ENCODE measurements at regions not wholly inside any gene's neighbourhood (a gene's known extent, or its start where the extent isn't known, plus 50 kb on each side); places are given as distances from the start of the nearest gene placed in this dataset.

GRCh38 chr12:82008251-82008650 lies 249.1 kb upstream of the PPFIA2 start:
- in situ Hi-C loops (cut with MboI) (no loop called here), intact Hi-C loops (cut with micrococcal nuclease) (no loop called here)
- ChIA-PET POLR2A (no interaction called here), CTCF (ENCODE audit: low intra/inter-chr PET ratio) (no interaction called here)
- H3K4me3 ChIP-seq: no peak overlapping the region
- no peaks in the 10 kb centered on the region for H4K20me1 ChIP-seq (replicated peaks; ENCODE audit: control insufficient read depth, insufficient read depth, low read length)
- no peak overlapping the region for H3K4me2 ChIP-seq (ENCODE audit: insufficient read depth, low read length)
- BruUV-seq (replicated peaks): no TSS peak
- FAIRE-seq (no peak), ATAC-seq (no peak), DNase-seq (ENCODE audit: extremely low read depth in 1 of 4, low spot score in 3 of 4) (no peak)
- no peak overlapping the region for H2AFZ ChIP-seq (ENCODE audit: low read depth, low read length)
- no peak overlapping the region for H3K9ac ChIP-seq (ENCODE audit: insufficient read depth in 1 of 2, low read depth in 2 of 2, low read length in 2 of 2)
- no peak for TF ChIP-seq BMI1 (IDR thresholded peaks at IDR 0.05; ENCODE audit: low read length)
- TF ChIP-seq ZNF175 (CRISPR knock-in tag; IDR thresholded peaks at IDR 0.05; ENCODE audit: low read depth): no peak
- TF ChIP-seq KLF16 (IDR thresholded peaks at IDR 0.05): no peak
- no peak for TF ChIP-seq TEAD2 (tag; IDR thresholded peaks at IDR 0.05)
- H3K79me2 ChIP-seq (ENCODE audit: control insufficient read depth, insufficient read depth, low read length): no peaks in the 10 kb centered on the region
- no peaks in the 10 kb centered on the region for H3K36me3 ChIP-seq (ENCODE audit: control insufficient read depth, insufficient read depth, low read length)
- no peaks in the 10 kb centered on the region for H3K4me1 ChIP-seq (replicated peaks in 1 of 2; ENCODE audit: control insufficient read depth in 2 of 2, insufficient read depth in 2 of 2, low read length in 2 of 2)
- no peaks in the 10 kb centered on the region for H3K9me1 ChIP-seq (ENCODE audit: control insufficient read depth, insufficient read depth, low read length)
- 0% methylated on average over 1 of the region's 1 CpG for WGBS (ENCODE audit: insufficient coverage, low coverage, missing lambda C conversion rate)
- no peaks in the 10 kb centered on the region for H3K27me3 ChIP-seq (ENCODE audit: control insufficient read depth in 2 of 2, insufficient read depth in 2 of 2, low read length in 2 of 2)
- no peaks in the 10 kb centered on the region for H3K9me3 ChIP-seq (replicated peaks; ENCODE audit: control insufficient read depth, insufficient read depth, low read depth, low read length)
- H3K27ac ChIP-seq (ENCODE audit: extremely low read depth, low read depth, low read length): no peak overlapping the region

GRCh38 chr12:81998761-81999378 lies 239.7 kb upstream of the PPFIA2 start:
- 4% methylated on average over 2 of the region's 2 CpGs for WGBS (ENCODE audit: insufficient coverage, low coverage, missing lambda C conversion rate)
- no peaks in the 10 kb centered on the region for H3K36me3 ChIP-seq (ENCODE audit: control insufficient read depth, insufficient read depth, low read length)
- intact Hi-C loops (cut with micrococcal nuclease) (no loop called here), in situ Hi-C loops (cut with MboI) (no loop called here)
- H3K9me3 ChIP-seq (replicated peaks; ENCODE audit: control insufficient read depth, insufficient read depth, low read depth, low read length): no peaks in the 10 kb centered on the region; the same call in 1 of the 2 replicates
- no peak overlapping the region for H3K4me2 ChIP-seq (ENCODE audit: insufficient read depth, low read length)
- H3K9me1 ChIP-seq (ENCODE audit: control insufficient read depth, insufficient read depth, low read length): no peaks in the 10 kb centered on the region
- TF ChIP-seq ZBTB1 (CRISPR knock-in tag; IDR thresholded peaks at IDR 0.05; ENCODE audit: borderline replicate concordance, low read depth) (no peak), PRPF4 (IDR thresholded peaks at IDR 0.05; ENCODE audit: insufficient read depth, low read depth, low read length, poor library complexity, severe bottlenecking) (no peak)
- BruUV-seq (replicated peaks): no TSS peak
- ChIA-PET CTCF (ENCODE audit: low intra/inter-chr PET ratio) (no interaction called here), POLR2A (no interaction called here)
- no peaks in the 10 kb centered on the region for H4K20me1 ChIP-seq (replicated peaks; ENCODE audit: control insufficient read depth, insufficient read depth, low read length)
- DNase-seq (ENCODE audit: extremely low read depth in 1 of 4, low spot score in 3 of 4) (no peak), ATAC-seq (no peak), FAIRE-seq (no peak)
- no peak overlapping the region for H3K27ac ChIP-seq (ENCODE audit: extremely low read depth, low read depth, low read length)
- H2AFZ ChIP-seq (ENCODE audit: low read depth, low read length): no peak overlapping the region
- no peak overlapping the region for H3K4me3 ChIP-seq
- H3K4me1 ChIP-seq (replicated peaks in 1 of 2; ENCODE audit: control insufficient read depth in 2 of 2, insufficient read depth in 2 of 2, low read length in 2 of 2): no peaks in the 10 kb centered on the region
- no peaks in the 10 kb centered on the region for H3K27me3 ChIP-seq (ENCODE audit: control insufficient read depth in 2 of 2, insufficient read depth in 2 of 2, low read length in 2 of 2)
- no peak overlapping the region for H3K9ac ChIP-seq (ENCODE audit: insufficient read depth in 1 of 2, low read depth in 2 of 2, low read length in 2 of 2)
- H3K79me2 ChIP-seq (ENCODE audit: control insufficient read depth, insufficient read depth, low read length): no peaks in the 10 kb centered on the region

Measured in K562 (cell line).